ENCODE measurements at regions not wholly inside any gene's neighbourhood (a gene's known extent, or its start where the extent isn't known, plus 50 kb on each side); places are given as distances from the start of the nearest gene placed in this dataset.

GRCh38 chr12:38116968-38117367, 199.6 kb upstream of the ALG10B start (continued):
- TF ChIP-seq KDM1A (IDR thresholded peaks at IDR 0.05; ENCODE audit: borderline replicate concordance, low read length) (no peak), POU5F1 (IDR thresholded peaks at IDR 0.05; ENCODE audit: low read depth, low read length) (no peak), SP2 (IDR thresholded peaks at IDR 0.05; ENCODE audit: low read length) (no peak)
